GM23338 (cell line): ENCODE measurements at regions not wholly inside any gene's neighbourhood (a gene's known extent, or its start where the extent isn't known, plus 50 kb on each side); places are given as distances from the start of the nearest gene placed in this dataset.

Experiments
- ATAC-seq: fragments of 200-7000 bp; cut with Tn5 transposase; 3 replicates; pipeline ENCODE4 v1.9.1; 2020
- DNase-seq: peaks from one replicate; pipeline ENCODE4 v3.0.0-alpha.2; 2015; ENCODE audit warnings: low spot score
- H2AFZ ChIP-seq: fragments of 200-600 bp; sonication (generic); 2 replicates; pipeline ENCODE4 v1.8.0; 2016; ENCODE audit warnings: antibody characterized with exemption, mild to moderate bottlenecking, moderate library complexity
- H3F3A ChIP-seq: fragments of 200-600 bp; sonication (generic); replicated peaks from 2 replicates; pipeline ENCODE4 v1.8.0; 2017; ENCODE audit warnings: antibody characterized with exemption, mixed run types, low read depth
- H3K27ac ChIP-seq: fragments of 200-600 bp; sonication (generic); 2 replicates; pipeline ENCODE4 v1.6.1; 2016; ENCODE audit warnings: low read depth
- H3K27me3 ChIP-seq: fragments of 200-600 bp; sonication (generic); 2 replicates; pipeline ENCODE4 v1.8.0; 2016; ENCODE audit warnings: mild to moderate bottlenecking, mixed run types, moderate library complexity; ENCODE audit not compliant: insufficient read depth
- H3K36me3 ChIP-seq: fragments of 200-600 bp; sonication (generic); 2 replicates; pipeline ENCODE4 v1.8.0; 2016; ENCODE audit warnings: mild to moderate bottlenecking; ENCODE audit not compliant: insufficient read depth
- H3K4me1 ChIP-seq: fragments of 200-600 bp; sonication (generic); 2 replicates; pipeline ENCODE4 v1.8.0; 2016; ENCODE audit warnings: mild to moderate bottlenecking, moderate library complexity; ENCODE audit not compliant: insufficient read depth
- H3K4me2 ChIP-seq: fragments of 200-600 bp; sonication (generic); 2 replicates; pipeline ENCODE4 v1.7.1; 2017; ENCODE audit warnings: mixed run types
- H3K4me3 ChIP-seq: fragments of 200-600 bp; sonication (generic); 2 replicates; pipeline ENCODE4 v1.6.1; 2016; ENCODE audit warnings: mixed run types
- H3K79me2 ChIP-seq: fragments of 200-600 bp; sonication (generic); replicated peaks from 2 replicates; pipeline ENCODE4 v1.8.0; 2017; ENCODE audit warnings: mild to moderate bottlenecking; ENCODE audit not compliant: insufficient read depth
- H3K9me2 ChIP-seq: fragments of 200-600 bp; sonication (generic); 2 replicates; pipeline ENCODE4 v1.8.0; 2017; ENCODE audit not compliant: insufficient read depth
- H4K20me1 ChIP-seq: fragments of 200-600 bp; sonication (generic); replicated peaks from 2 replicates; pipeline ENCODE4 v1.8.0; 2017; ENCODE audit warnings: mild to moderate bottlenecking; ENCODE audit not compliant: insufficient read depth
- H3K27ac Mint-ChIP-seq: 2 replicates; pipeline ENCODE4 v1.8.0; 2020; ENCODE audit warnings: inconsistent platforms, mild to moderate bottlenecking, moderate library complexity, mixed read lengths
- H3K27me3 Mint-ChIP-seq: 3 replicates; pipeline ENCODE4 v1.8.0; 2022; ENCODE audit warnings: low read depth, mild to moderate bottlenecking, moderate library complexity, mixed read lengths, inconsistent platforms; ENCODE audit not compliant: insufficient read depth, poor library complexity
- H3K36me3 Mint-ChIP-seq: 3 replicates; pipeline ENCODE4 v1.8.0; 2021; ENCODE audit warnings: low read depth, mild to moderate bottlenecking, inconsistent platforms, moderate library complexity, mixed read lengths
- H3K4me1 Mint-ChIP-seq: 3 replicates; pipeline ENCODE4 v1.8.0; 2020; ENCODE audit warnings: mild to moderate bottlenecking, inconsistent platforms, mixed read lengths
- H3K4me3 Mint-ChIP-seq: 3 replicates; pipeline ENCODE4 v1.8.0; 2021; ENCODE audit warnings: moderate library complexity, mild to moderate bottlenecking, inconsistent platforms, mixed read lengths
- H3K9me3 Mint-ChIP-seq: 3 replicates; pipeline ENCODE4 v1.8.0; 2020; ENCODE audit warnings: moderate library complexity, mild to moderate bottlenecking, inconsistent platforms, mixed read lengths
- CREB1 ChIP-seq: fragments of 250-450 bp; sonication (Bioruptor Pico); IDR thresholded peaks from 2 replicates; pipeline ENCODE4 v1.5.0; 2020; ENCODE audit warnings: low read depth, mild to moderate bottlenecking, moderate library complexity
- ETS1 ChIP-seq: IDR thresholded peaks from 2 replicates; pipeline ENCODE4 v1.6.1; 2016; ENCODE audit warnings: antibody characterized with exemption
- EZH2phosphoT487 ChIP-seq: fragments of 200-600 bp; sonication (generic); IDR thresholded peaks from one replicate; pipeline ENCODE4 v1.8.1; 2018; ENCODE audit warnings: antibody characterized with exemption; ENCODE audit not compliant: unreplicated experiment
- JUNB ChIP-seq: IDR thresholded peaks from one replicate; pipeline ENCODE4 v1.6.1; 2016; ENCODE audit warnings: antibody characterized with exemption; ENCODE audit not compliant: unreplicated experiment
- NANOG ChIP-seq: IDR thresholded peaks from 2 replicates; pipeline ENCODE4 v1.6.1; 2016; ENCODE audit warnings: antibody characterized with exemption, borderline replicate concordance
- POLR2AphosphoS5 ChIP-seq: IDR thresholded peaks from 2 replicates; pipeline ENCODE4 v1.6.1; 2016; ENCODE audit warnings: antibody characterized with exemption, low read depth
- REST ChIP-seq: IDR thresholded peaks from one replicate; pipeline ENCODE4 v1.6.1; 2018; ENCODE audit warnings: antibody characterized with exemption; ENCODE audit not compliant: unreplicated experiment
- STAT1 ChIP-seq: IDR thresholded peaks from one replicate; pipeline ENCODE4 v1.6.1; 2016; ENCODE audit warnings: antibody characterized with exemption; ENCODE audit not compliant: unreplicated experiment
- ZNF114 ChIP-seq: fragments of 250-450 bp; sonication (Bioruptor Pico); IDR thresholded peaks from 2 replicates; pipeline ENCODE4 v1.5.0; 2020; ENCODE audit warnings: mild to moderate bottlenecking, moderate library complexity
- ZNF331 ChIP-seq: fragments of 250-450 bp; sonication (Bioruptor Pico); IDR thresholded peaks from 2 replicates; pipeline ENCODE4 v1.5.0; 2020; ENCODE audit warnings: low read depth, mild to moderate bottlenecking, moderate library complexity
- ZNF462 ChIP-seq: fragments of 250-450 bp; sonication (Bioruptor Pico); IDR thresholded peaks from 2 replicates; pipeline ENCODE4 v1.5.0; 2020; ENCODE audit warnings: mild to moderate bottlenecking, moderate library complexity

GRCh38 chr5:152274224-152274623 is 130.9 kb downstream of the NMUR2 start:
- H3K4me3 ChIP-seq: no peak overlapping the region
- H3K27ac ChIP-seq: no peak overlapping the region
- no peaks in the 10 kb centered on the region for H3K4me1 ChIP-seq
- H3K4me2 ChIP-seq: no peak overlapping the region
- TF ChIP-seq ETS1 (no peak), ZNF114 (CRISPR knock-in tag) (no peak), REST (no peak), CREB1 (CRISPR knock-in tag) (no peak), NANOG (no peak), EZH2phosphoT487 (no peak), POLR2AphosphoS5 (no peak), STAT1 (no peak), JUNB (no peak), ZNF331 (CRISPR knock-in tag) (no peak), ZNF462 (no peak)
- Mint-ChIP-seq H3K36me3 (no peaks in the 10 kb centered on the region), H3K27ac (no peak overlapping the region), H3K9me3 (no peaks in the 10 kb centered on the region), H3K27me3 (peaks cover 4% of the 10 kb centered on the region), H3K4me3 (no peak overlapping the region), H3K4me1 (peaks cover 4% of the 10 kb centered on the region)
- H4K20me1 ChIP-seq: no peaks in the 10 kb centered on the region
- H3K9me2 ChIP-seq: no peaks in the 10 kb centered on the region
- no peak for ATAC-seq
- no peaks in the 10 kb centered on the region for H3K27me3 ChIP-seq
- H3K79me2 ChIP-seq: no peaks in the 10 kb centered on the region
- DNase-seq: no peak
- no peak overlapping the region for H2AFZ ChIP-seq
- H3F3A ChIP-seq: no peaks in the 10 kb centered on the region
- no peaks in the 10 kb centered on the region for H3K36me3 ChIP-seq
